GM18868 (cell line): ENCODE measurements at regions not wholly inside any gene's neighbourhood (a gene's known extent, or its start where the extent isn't known, plus 50 kb on each side); places are given as distances from the start of the nearest gene placed in this dataset.
"Not testable (repeated sequence)": the region's sequence is repeated elsewhere in the genome, so short reads cannot be mapped to it uniquely, and the experiment has no call there.

Experiments
- ATAC-seq: cut with Tn5 transposase; IDR thresholded peaks from one replicate; pipeline ENCODE4 v1.9.1; 2021; ENCODE audit warnings: mild to moderate bottlenecking, moderate library complexity; ENCODE audit not compliant: unreplicated experiment

DNA sequence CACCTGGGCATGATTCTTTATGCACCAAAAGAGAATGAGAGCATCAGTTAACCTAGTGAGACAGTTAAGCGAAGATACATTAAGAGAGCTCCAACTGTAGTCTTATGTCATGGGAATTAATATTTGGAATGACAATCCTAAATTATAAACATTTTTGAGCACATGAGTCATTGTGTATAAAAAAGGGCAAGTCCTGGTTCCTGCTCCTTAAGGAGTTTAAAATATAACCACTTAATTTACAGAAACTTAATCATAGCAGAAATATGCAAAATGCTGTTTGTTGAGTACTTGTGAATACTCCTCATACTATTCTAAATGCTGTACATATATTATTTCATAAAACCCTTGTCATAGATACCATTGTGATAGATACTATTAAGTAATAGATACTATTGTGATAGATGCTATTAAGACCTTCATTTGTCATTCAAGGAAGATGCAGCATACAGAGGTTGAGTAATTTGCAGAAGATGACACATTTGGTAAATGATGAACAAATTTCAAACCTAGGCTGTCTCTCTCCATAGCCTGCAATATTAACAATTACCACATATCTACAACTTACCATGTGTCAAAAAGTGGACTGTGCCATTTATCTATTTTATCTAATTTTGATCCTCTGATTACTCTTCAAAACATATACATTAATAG, 301.0 kb downstream of the TBC1D4 start:
- ATAC-seq, result no peak

- no peak for ATAC-seq
Measured at GRCh38 chr13:75178436-75178835, 303.5 kb downstream of the TBC1D4 start.

DNA sequence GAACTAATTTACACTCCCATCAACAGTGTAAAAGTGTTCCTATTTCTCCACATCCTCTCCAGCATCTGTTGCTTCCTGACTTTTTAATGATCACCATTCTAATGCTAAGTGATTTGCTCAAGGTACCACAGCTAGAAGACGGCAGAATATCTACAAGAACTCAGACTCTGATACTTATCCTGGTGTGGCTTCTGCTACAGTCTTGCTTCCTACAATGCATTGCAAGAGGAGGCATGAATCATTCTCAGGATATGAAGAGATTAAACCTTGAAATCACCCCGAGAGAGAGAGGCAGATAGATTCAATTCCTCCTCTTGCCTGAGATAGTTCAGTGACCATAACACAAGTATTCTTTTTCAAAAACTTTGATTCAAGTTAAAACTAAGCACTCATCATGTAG, 306.4 kb downstream of the TBC1D4 start:
- no peak for ATAC-seq

DNA sequence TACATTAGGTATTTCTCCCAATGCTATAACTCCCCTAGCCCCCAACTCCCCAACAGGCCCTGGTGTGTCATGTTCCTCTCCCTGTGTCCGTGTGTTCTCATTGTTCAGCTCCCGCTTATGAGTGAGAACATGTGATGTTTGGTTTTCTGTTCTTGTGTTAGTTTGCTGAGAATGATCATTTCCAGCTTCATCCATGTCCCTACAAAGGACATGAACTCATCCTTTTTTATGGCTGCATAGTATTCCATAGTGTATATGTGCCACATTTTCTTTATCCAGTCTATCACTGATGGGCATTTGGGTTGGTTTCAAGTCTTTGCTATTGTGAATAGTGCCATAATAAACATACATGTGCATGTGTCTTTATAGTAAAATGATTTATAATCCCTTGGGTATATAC, 306.9 kb downstream of the TBC1D4 start:
- not testable (repeated sequence) for ATAC-seq

DNA sequence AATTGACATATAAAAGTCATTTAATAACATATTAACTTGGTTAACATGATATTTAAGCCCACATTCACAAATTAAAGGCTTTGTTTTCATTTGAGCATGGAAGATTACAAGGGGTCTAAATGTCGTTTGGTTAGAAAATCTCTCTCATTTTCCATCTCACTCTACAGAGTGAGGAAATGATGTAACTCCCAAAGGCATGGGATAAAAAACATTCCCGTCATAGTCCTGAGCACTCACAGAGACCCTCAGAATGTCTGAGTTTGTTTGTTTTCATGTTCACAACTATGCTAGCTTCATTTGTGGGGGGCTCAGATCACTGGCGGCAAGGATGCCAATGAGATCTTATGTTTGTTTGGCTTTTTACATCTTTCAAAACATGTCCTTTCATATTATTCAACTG, 307.5 kb downstream of the TBC1D4 start:
- ATAC-seq, result no peak

GRCh38 chr13:75173457-75174356, 308.3 kb downstream of the TBC1D4 start:
- no peak for ATAC-seq

GRCh38 chr13:75170311-75170710, 311.7 kb downstream of the TBC1D4 start:
- ATAC-seq, result no peak

- ATAC-seq, result no peak
Measured at GRCh38 chr13:75165543-75166230, 316.3 kb downstream of the TBC1D4 start.

GRCh38 chr13:75161804-75162203, 320.2 kb downstream of the TBC1D4 start:
- no peak for ATAC-seq

GRCh38 chr13:75160984-75161383, 321.0 kb downstream of the TBC1D4 start:
- no peak for ATAC-seq

- no peak for ATAC-seq
Measured at GRCh38 chr13:75154331-75154730, 327.6 kb downstream of the TBC1D4 start.

DNA sequence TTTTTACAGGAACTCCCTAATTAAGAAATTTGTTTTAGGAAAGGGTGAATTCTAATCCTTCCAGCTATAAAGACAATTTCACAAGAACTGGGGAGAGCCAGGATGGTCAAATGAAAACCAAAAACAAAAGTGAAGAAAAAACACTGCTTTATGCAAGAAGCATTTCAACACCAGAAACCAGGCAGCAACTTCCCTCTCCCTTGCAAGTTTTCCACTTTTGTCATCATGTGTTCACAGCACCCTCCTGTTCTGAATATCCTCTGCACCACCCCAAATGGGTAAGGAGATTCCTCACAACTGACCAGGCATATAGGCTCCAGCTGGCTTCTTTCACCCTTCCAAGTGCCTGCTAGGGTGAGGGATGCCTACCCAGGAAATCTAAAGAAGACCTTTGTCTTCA, 328.1 kb downstream of the TBC1D4 start:
- no peak for ATAC-seq

- no peak for ATAC-seq
Measured at GRCh38 chr13:75153386-75153785, 328.6 kb downstream of the TBC1D4 start.

DNA sequence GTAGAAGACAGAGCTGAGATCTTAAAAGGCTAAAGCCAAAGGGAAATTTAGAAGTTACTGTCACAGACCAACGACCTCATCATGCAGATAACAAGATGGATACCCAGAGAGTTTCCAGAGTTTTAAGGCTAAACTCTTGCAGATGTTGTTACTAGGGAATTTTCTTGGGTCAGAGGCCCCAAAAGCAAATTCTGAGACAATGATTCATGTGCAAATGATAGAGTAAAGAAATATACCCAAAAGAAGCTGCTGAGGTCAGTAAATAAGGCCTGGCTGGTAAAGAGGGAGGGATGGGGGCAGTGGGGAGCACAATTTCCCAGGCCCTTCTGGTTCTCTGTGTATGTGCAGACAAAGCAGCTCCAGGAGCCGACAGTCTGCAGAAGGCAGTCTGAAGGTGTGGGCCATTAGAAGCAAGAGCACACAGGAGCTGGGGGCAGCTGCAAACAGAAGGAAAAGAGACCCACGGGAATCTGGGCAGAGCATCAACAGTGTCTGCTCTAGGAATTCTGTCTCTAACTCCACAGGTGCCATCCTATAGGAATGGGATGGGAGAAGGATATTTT, 330.8 kb downstream of the TBC1D4 start:
- no peak for ATAC-seq

- no peak for ATAC-seq
Measured at GRCh38 chr13:75149776-75150175, 332.2 kb downstream of the TBC1D4 start.

DNA sequence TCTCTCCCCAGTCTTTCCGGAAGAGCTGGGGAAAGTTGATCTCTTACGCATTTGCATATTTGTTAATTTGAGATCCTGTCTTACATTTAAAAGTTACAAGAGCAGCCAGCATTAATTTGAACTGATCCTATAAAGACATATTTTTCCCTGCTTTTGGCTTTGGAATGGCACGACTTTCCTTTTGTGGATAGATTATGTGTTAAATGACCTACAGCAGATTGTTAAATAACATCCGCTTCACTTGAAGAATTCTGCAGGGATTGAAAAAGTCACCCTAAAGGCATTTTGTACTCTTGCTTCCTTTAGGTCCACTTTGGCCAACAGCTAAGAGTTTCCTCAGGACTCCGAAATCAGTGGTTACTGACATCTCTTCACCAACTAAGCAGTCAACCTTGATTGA, 334.0 kb downstream of the TBC1D4 start:
- ATAC-seq, result no peak

DNA sequence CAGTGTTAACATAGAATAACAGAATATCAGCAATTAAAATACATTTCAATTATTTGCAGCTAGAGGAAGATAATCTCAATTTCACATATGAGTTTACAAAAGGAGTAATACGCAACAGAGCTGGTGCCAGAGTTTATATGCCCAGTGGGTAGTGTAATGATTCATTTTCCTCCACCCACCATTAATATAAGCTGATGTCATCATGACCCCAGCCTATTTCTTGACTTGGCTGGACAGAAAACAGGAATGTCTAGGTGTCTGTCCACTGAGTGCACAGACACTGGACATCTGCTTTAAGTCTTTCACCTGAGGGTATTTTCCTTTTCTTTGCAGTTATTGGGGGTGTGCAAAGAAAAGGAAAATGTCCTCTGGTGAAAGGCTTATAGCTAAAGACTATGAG, 335.5 kb downstream of the TBC1D4 start:
- no peak for ATAC-seq

DNA sequence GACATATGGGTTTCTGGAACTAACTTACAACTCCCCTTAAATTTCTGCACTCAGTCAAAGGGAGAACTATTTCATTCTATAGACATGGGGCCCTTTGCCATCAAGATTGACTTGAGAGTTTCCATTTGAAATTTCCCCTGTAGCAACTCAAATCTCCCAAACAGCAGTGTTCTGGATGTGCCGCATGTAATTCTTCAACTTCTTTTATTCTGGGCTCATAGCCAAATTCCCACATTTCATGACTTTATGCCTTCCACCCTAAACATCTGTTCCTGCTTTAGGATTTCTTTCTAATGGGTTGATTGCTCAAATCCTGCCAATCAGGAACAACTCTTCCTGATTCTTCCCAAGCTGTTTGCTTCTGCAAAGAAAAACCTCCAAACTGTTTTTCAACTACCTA, 336.0 kb downstream of the TBC1D4 start:
- ATAC-seq, result no peak

DNA sequence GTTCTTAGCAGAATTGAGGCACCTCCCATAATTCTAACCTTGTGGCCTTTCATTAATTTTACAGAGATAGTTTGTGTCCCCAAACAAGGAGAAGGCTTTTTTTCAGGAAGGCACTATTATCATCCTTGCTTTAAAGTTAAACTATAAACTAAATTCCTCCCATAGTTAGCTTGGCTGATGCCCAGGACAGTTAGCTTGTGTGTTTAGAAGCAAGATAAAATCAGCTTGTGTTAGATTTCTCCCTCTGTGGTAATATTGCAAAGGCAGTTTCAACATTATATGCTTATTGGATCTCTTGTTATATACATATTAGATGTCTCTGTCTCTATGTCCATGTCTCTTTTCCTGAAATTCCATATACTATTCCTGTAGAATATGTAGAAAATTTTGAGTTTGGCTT, 342.7 kb downstream of the TBC1D4 start:
- ATAC-seq, result no peak

DNA sequence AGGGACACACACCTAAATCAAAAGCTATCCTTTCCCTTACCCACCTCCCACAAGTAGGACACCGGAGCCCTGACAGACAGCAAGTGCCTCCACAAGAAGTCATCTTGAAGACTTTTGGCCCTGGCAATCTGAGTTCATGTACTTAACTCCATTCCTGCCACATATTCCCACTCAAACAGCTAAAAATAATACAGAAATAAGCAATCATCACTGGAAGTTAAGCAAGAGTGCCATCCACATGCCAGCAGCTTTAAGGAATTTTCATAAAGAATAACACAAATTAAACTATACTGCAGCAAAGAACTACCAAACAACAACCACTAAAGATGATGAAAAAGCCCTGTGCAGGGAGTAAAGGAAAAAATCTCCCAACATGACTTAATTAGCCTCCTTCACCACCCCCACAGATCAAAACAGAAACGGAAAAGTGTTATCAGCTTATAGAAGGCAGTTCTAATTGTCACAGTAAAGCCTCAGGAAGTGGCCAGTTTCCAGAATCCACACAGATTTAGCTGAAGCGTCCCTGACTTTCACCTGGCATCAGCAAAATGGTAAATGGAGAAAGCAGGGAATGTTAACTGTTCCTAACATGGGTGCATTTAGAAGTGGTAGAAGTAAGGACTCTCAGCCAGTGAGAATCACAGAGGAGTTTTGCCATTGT, 343.9 kb downstream of the TBC1D4 start:
- no peak for ATAC-seq

DNA sequence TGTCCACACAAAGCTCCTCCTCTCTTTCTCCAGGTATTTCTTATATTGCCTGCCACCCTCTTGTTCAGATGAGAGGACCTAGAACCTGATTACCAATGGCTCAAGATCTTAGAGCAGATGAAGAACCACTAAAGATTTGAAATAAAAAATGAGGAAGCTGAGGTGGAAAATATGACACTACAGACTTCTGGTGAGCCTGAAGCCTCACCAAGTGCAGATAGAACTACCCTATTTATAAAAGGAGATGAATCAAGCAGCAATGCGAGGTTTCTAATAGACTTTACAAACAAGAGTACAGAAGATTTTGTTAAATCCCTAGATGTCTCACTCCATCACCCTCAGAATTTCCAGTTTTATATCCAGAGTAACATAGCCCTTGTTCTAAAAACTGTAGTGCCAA, 345.8 kb downstream of the TBC1D4 start:
- no peak for ATAC-seq
